Endothelial cell of umbilical vein (primary cell): ENCODE measurements at regions not wholly inside any gene's neighbourhood (a gene's known extent, or its start where the extent isn't known, plus 50 kb on each side); places are given as distances from the start of the nearest gene placed in this dataset.

Source experiments
- BruUV-seq: library from RNA; stranded (reverse); fragments of 400-500 nt; replicated peaks from 2 replicates; lab custom pipeline; 2021; lab: Mats Ljungman, UMichigan
- CTCF ChIA-PET: fragments of 300-600, 350-600 bp; sonication (Branson Sonifier 250); formaldehyde crosslinking; loops from one replicate; lab custom pipeline; 2021; ENCODE audit warnings: antibody characterized with exemption, inconsistent platforms; lab: Charles Lee
- POLR2A ChIA-PET: fragments of 300-600, 350-600 bp; sonication (Branson Sonifier 250); formaldehyde crosslinking; loops from one replicate; lab custom pipeline; 2021; ENCODE audit warnings: antibody characterized with exemption, inconsistent platforms; lab: Charles Lee
- DNase-seq: peaks from one replicate; pipeline ENCODE4 v3.0.0-alpha.2; 2011; ENCODE audit warnings: low read depth, low spot score
- FAIRE-seq: peaks from 2 replicates; lab custom pipeline; 2011; peaks lifted over from hg19 to GRCh38; lab: Jason Lieb, UNC
- H2AFZ ChIP-seq: 2 replicates; pipeline ENCODE4 v1.6.0; 2012; ENCODE audit warnings: low read depth, low read length, control low read depth, inconsistent platforms
- H3K27ac ChIP-seq: 2 replicates; pipeline ENCODE4 v1.5.1; 2011; ENCODE audit warnings: low read depth, mild to moderate bottlenecking, control low read depth, low read length, moderate library complexity; ENCODE audit not compliant: insufficient read depth
- H3K27me3 ChIP-seq, 2 experiments: 2 replicates each; pipeline versions ENCODE4 v1.6.0 to v1.6.1; 2011; ENCODE audit warnings: low read length in 2 of 2, mixed read lengths in 1 of 2; ENCODE audit not compliant: control insufficient read depth in 2 of 2, insufficient read depth in 2 of 2
- H3K36me3 ChIP-seq, 2 experiments: 2 replicates in 1 of 2; 3 replicates in 1 of 2; pipeline ENCODE4 v1.5.1; 2011; ENCODE audit warnings: low read length in 2 of 2, mild to moderate bottlenecking in 1 of 2, moderate library complexity in 1 of 2; ENCODE audit not compliant: control insufficient read depth in 2 of 2, insufficient read depth in 2 of 2; ENCODE audit errors: extremely low read depth in 1 of 2
- H3K4me1 ChIP-seq: 3 replicates; pipeline ENCODE4 v1.5.1; 2011; ENCODE audit warnings: mild to moderate bottlenecking, low read length; ENCODE audit not compliant: control insufficient read depth, insufficient read depth; ENCODE audit errors: extremely low read depth
- H3K4me2 ChIP-seq: 2 replicates; pipeline ENCODE4 v1.6.1; 2011; ENCODE audit warnings: low read length, control low read depth, mixed read lengths; ENCODE audit not compliant: insufficient read depth
- H3K4me3 ChIP-seq, 3 experiments: fragments of 200-600 bp in 1 of 3; sonication (generic), shearing (Covaris generic) in 1 of 3; replicated peaks in 1 of 3; 2 replicates each; pipeline ENCODE4 v1.5.1; 2011 to 2016; ENCODE audit warnings: control low read depth in 3 of 3, low read length in 3 of 3, mild to moderate bottlenecking in 2 of 3, inconsistent platforms in 1 of 3, low read depth in 1 of 3, moderate library complexity in 1 of 3; ENCODE audit not compliant: insufficient read depth in 1 of 3
- H3K79me2 ChIP-seq: 2 replicates; pipeline ENCODE4 v1.6.0; 2012; ENCODE audit warnings: low read length, inconsistent platforms; ENCODE audit not compliant: control insufficient read depth, insufficient read depth
- H3K9ac ChIP-seq: replicated peaks from 2 replicates; pipeline ENCODE3; 2011; ENCODE audit warnings: low read length, control low read depth; ENCODE audit not compliant: insufficient read depth; ENCODE audit errors: extremely low read depth
- H3K9me1 ChIP-seq: replicated peaks from 3 replicates; pipeline ENCODE4 v1.6.0; 2011; ENCODE audit warnings: mild to moderate bottlenecking, low read length; ENCODE audit not compliant: control insufficient read depth, insufficient read depth; ENCODE audit errors: extremely low read depth
- H3K9me3 ChIP-seq: replicated peaks from 2 replicates; pipeline ENCODE4 v1.5.1; 2012; ENCODE audit warnings: low read length, inconsistent platforms; ENCODE audit not compliant: control insufficient read depth, insufficient read depth
- H4K20me1 ChIP-seq: replicated peaks from 2 replicates; pipeline ENCODE3; 2011; ENCODE audit warnings: mild to moderate bottlenecking, low read length; ENCODE audit not compliant: control insufficient read depth, insufficient read depth; ENCODE audit errors: extremely low read depth
- CTCF ChIP-seq, 2 donors: IDR thresholded peaks; 1 replicate in 1 of 2; 2 replicates in 1 of 2; pipeline ENCODE4 v1.5.1; 2011; ENCODE audit warnings: low read length in 2 of 2, mild to moderate bottlenecking in 2 of 2, moderate library complexity in 2 of 2, control low read depth in 1 of 2, inconsistent platforms in 1 of 2, low read depth in 1 of 2; ENCODE audit not compliant: insufficient read depth in 1 of 2; ENCODE audit errors: extremely low read depth in 1 of 2
- EZH2 ChIP-seq: IDR thresholded peaks from 2 replicates; pipeline ENCODE4 v1.6.1; 2012; ENCODE audit warnings: borderline replicate concordance, low read depth, mild to moderate bottlenecking, moderate library complexity, low read length, inconsistent platforms; ENCODE audit not compliant: severe bottlenecking
- FOS ChIP-seq: IDR thresholded peaks from 2 replicates; pipeline ENCODE4 v1.6.1; 2011; ENCODE audit warnings: mild to moderate bottlenecking, low read length, moderate library complexity, borderline replicate concordance; ENCODE audit not compliant: insufficient read depth
- GATA2 ChIP-seq: IDR thresholded peaks from 2 replicates; pipeline ENCODE4 v1.7.0; 2011; ENCODE audit warnings: low read depth, mild to moderate bottlenecking, moderate library complexity, mixed read lengths, low read length; ENCODE audit not compliant: insufficient read length, insufficient read depth
- JUN ChIP-seq: IDR thresholded peaks from 2 replicates; pipeline ENCODE4 v1.6.1; 2011; ENCODE audit warnings: borderline replicate concordance, low read depth; ENCODE audit not compliant: insufficient read length, insufficient read depth
- MAX ChIP-seq: IDR thresholded peaks from 2 replicates; pipeline ENCODE4 v1.6.1; 2011; ENCODE audit not compliant: insufficient read depth, insufficient read length
- MYC ChIP-seq: IDR thresholded peaks from one replicate; pipeline ENCODE4 v1.6.1; 2011; ENCODE audit warnings: mild to moderate bottlenecking, low read depth, low read length
- POLR2A ChIP-seq: IDR thresholded peaks from 2 replicates; pipeline ENCODE4 v1.6.1; 2012; ENCODE audit warnings: low read depth, mild to moderate bottlenecking, control low read depth, low read length
- POLR2AphosphoS5 ChIP-seq: IDR thresholded peaks from 2 replicates; pipeline ENCODE4 v1.6.1; 2012; ENCODE audit warnings: low read depth, mild to moderate bottlenecking, control low read depth, low read length, moderate library complexity; ENCODE audit not compliant: insufficient read depth
- dilution Hi-C: fragments of 300-500 bp; cut with MboI; formaldehyde crosslinking; loops from one replicate; pipeline ENCODE4 v1.15.0; 2019; ENCODE audit warnings: low sequenced_read_pairs; ENCODE audit not compliant: extremely low pct_ligation_motif_present
- intact Hi-C: fragments of 100-400 bp; cut with micrococcal nuclease; formaldehyde crosslinking; loops from one replicate; pipeline ENCODE4 v1.10.0; 2022

DNA sequence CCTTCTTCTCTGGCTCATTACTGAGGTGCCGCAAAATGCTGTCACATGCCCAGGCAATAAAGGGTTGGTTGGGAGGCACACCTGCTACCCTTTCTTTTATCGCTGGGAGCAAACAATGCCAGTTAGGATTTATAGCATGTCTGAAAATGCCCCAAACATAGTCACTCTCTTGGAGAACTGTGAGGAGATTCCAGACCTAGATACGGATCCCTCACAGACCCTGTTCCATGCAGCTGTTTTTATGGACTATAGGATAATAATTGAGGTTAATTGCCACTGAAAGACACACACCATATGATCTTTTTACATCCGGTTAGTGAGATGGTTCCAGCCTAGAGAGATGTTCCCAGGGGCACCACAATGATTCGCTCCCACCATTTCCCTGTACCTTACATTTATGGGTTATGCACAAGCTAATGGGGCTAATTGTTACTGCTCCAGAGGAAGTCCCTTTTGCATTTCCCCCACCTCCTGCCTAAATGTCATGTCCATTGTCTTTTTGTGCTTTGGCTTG lies 318.1 kb downstream of the PIK3R1 start:
- no peaks in the 10 kb centered on the region for H3K79me2 ChIP-seq
- H3K4me3 ChIP-seq, result no peak overlapping the region
- no peaks in the 10 kb centered on the region for H4K20me1 ChIP-seq
- BruUV-seq, result no TSS peak
- intact Hi-C loops (no loop called here), dilution Hi-C loops (no loop called here)
- DNase-seq (no peak), FAIRE-seq (no peak)
- ChIA-PET POLR2A (no interaction called here), CTCF (no interaction called here)
- no peak overlapping the region for H3K27ac ChIP-seq
- no peaks in the 10 kb centered on the region for H3K36me3 ChIP-seq
- H3K27me3 ChIP-seq, result peaks cover 8 to 15% of the 10 kb centered on the region in 2 experiments
- TF ChIP-seq MYC (no peak), JUN (no peak), MAX (no peak), POLR2AphosphoS5 (no peak), POLR2A (no peak), EZH2 (no peak), FOS (no peak), CTCF (IDR thresholded peaks at IDR 0.05; ENCODE audit: extremely low read depth in 1 of 2, insufficient read depth in 1 of 2, low read depth in 1 of 2, low read length in 2 of 2) (no peak), GATA2 (no peak)
- no peaks in the 10 kb centered on the region for H3K9me1 ChIP-seq
- no peak overlapping the region for H3K9ac ChIP-seq
- H2AFZ ChIP-seq, result no peak overlapping the region
- no peak overlapping the region for H3K4me2 ChIP-seq
- peaks cover 10% of the 10 kb centered on the region for H3K4me1 ChIP-seq
- H3K9me3 ChIP-seq, result no peaks in the 10 kb centered on the region
